Endothelial cell of umbilical vein (primary cell): ENCODE measurements at regions not wholly inside any gene's neighbourhood (a gene's known extent, or its start where the extent isn't known, plus 50 kb on each side); places are given as distances from the start of the nearest gene placed in this dataset.

Experiments
- MAX ChIP-seq: IDR thresholded peaks from 2 replicates; pipeline ENCODE4 v1.6.1; 2011; ENCODE audit not compliant: insufficient read depth, insufficient read length
- POLR2A ChIP-seq: IDR thresholded peaks from 2 replicates; pipeline ENCODE4 v1.6.1; 2012; ENCODE audit warnings: low read depth, mild to moderate bottlenecking, control low read depth, low read length

DNA sequence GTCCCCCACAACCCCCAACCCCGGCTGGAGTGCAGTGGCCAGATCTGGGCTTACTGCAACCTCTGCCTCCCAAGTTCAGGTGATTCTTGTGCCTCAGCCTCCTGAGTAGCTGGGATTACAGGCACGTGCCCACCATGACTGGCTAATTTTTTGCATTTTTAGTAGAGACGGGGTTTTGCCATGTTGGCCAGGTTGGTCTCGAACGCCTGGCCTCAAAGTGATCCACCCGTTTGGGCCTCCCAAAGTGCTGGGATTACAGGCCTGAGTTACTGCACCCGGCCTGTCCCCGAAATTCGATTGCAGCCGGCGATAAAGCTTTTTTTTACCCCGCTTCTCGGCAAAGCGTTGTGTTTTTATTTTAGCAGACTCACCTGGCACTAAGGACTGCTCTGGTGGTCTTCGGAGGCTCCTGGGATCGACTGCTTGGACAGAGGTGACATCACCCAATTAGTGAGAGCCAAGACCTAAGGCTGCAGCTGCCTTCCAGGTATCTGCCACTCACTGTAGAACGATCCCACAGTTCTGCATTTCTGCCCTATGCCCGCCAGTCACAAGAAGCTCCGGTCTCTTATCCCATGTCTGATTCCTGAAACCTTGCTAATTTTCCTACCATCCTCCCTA lies 82.2 kb upstream of the ARL4D start:
- no peak for TF ChIP-seq MAX
- no peak for TF ChIP-seq POLR2A
